ENCODE measurements at regions not wholly inside any gene's neighbourhood (a gene's known extent, or its start where the extent isn't known, plus 50 kb on each side); places are given as distances from the start of the nearest gene placed in this dataset.

GRCh38 chr4:177047851-177048174 lies 255.1 kb upstream of the VEGFC start:
- Histone ChIP-seq H3K9me3 (no peaks in the 10 kb centered on the region), H3K27ac (no peak overlapping the region), H3K4me3 (no peak overlapping the region), H3K4me1 (no peaks in the 10 kb centered on the region), H3K36me3 (no peaks in the 10 kb centered on the region), H3K27me3 (no peaks in the 10 kb centered on the region)
- TF ChIP-seq POLR2AphosphoS5 (IDR thresholded peaks at IDR 0.05) (no peak), EP300 (IDR thresholded peaks at IDR 0.05) (no peak), CTCF (IDR thresholded peaks at IDR 0.05) (no peak), POLR2A (IDR thresholded peaks at IDR 0.05) (no peak)
- 6% methylated on average over 1 of the region's 1 CpG for WGBS
- DNase-seq (ENCODE audit: low spot score in 2 of 2), result no peak

GRCh38 chr4:177051473-177052060 lies 258.1 kb upstream of the NEIL3 start:
- 65% methylated on average over 7 of the region's 7 CpGs for WGBS
- Histone ChIP-seq H3K27ac (no peak overlapping the region), H3K36me3 (no peaks in the 10 kb centered on the region), H3K9me3 (no peaks in the 10 kb centered on the region), H3K4me1 (no peaks in the 10 kb centered on the region), H3K4me3 (no peak overlapping the region), H3K27me3 (no peaks in the 10 kb centered on the region)
- no peak for DNase-seq (ENCODE audit: low spot score in 2 of 2)
- TF ChIP-seq POLR2A (IDR thresholded peaks at IDR 0.05) (no peak), CTCF (IDR thresholded peaks at IDR 0.05) (no peak), POLR2AphosphoS5 (IDR thresholded peaks at IDR 0.05) (no peak), EP300 (IDR thresholded peaks at IDR 0.05) (no peak)

GRCh38 chr4:177052211-177052934 lies 257.3 kb upstream of the NEIL3 start:
- no peak for TF ChIP-seq POLR2AphosphoS5 (IDR thresholded peaks at IDR 0.05)
- TF ChIP-seq CTCF (IDR thresholded peaks at IDR 0.05), result no peak
- no peak for TF ChIP-seq EP300 (IDR thresholded peaks at IDR 0.05)
- no peak for TF ChIP-seq POLR2A (IDR thresholded peaks at IDR 0.05)
- Histone ChIP-seq H3K4me3 (no peak overlapping the region), H3K4me1 (no peaks in the 10 kb centered on the region), H3K27ac (no peak overlapping the region), H3K27me3 (no peaks in the 10 kb centered on the region), H3K36me3 (no peaks in the 10 kb centered on the region), H3K9me3 (no peaks in the 10 kb centered on the region)
- no peak for DNase-seq (ENCODE audit: low spot score in 2 of 2)
- WGBS, result 61% methylated on average over 4 of the region's 4 CpGs

- Histone ChIP-seq H3K27ac (no peak overlapping the region), H3K27me3 (no peaks in the 10 kb centered on the region), H3K4me1 (no peaks in the 10 kb centered on the region), H3K36me3 (no peaks in the 10 kb centered on the region), H3K9me3 (no peaks in the 10 kb centered on the region), H3K4me3 (no peak overlapping the region)
- DNase-seq (ENCODE audit: low spot score in 2 of 2), result no peak
- TF ChIP-seq CTCF (IDR thresholded peaks at IDR 0.05) (no peak), EP300 (IDR thresholded peaks at IDR 0.05) (no peak), POLR2A (IDR thresholded peaks at IDR 0.05) (no peak), POLR2AphosphoS5 (IDR thresholded peaks at IDR 0.05) (no peak)
- WGBS, result 46% methylated on average over 2 of the region's 2 CpGs
Observed at GRCh38 chr4:177057186-177057585, 252.5 kb upstream of the NEIL3 start.

- no peak for DNase-seq (ENCODE audit: low spot score in 2 of 2)
- H3K27me3 ChIP-seq, result no peaks in the 10 kb centered on the region
- no peak overlapping the region for H3K4me3 ChIP-seq
- no peaks in the 10 kb centered on the region for H3K9me3 ChIP-seq
- H3K27ac ChIP-seq, result no peak overlapping the region
- WGBS, result 77% methylated on average over 2 of the region's 2 CpGs
- TF ChIP-seq POLR2AphosphoS5 (IDR thresholded peaks at IDR 0.05) (no peak), CTCF (IDR thresholded peaks at IDR 0.05) (no peak), POLR2A (IDR thresholded peaks at IDR 0.05) (no peak), EP300 (IDR thresholded peaks at IDR 0.05) (no peak)
- H3K36me3 ChIP-seq, result no peaks in the 10 kb centered on the region
- no peaks in the 10 kb centered on the region for H3K4me1 ChIP-seq
Observed at GRCh38 chr4:177064116-177064515, 245.6 kb upstream of the NEIL3 start.

Measured in suprapubic skin (tissue), 4 donors.